Choroid plexus epithelial cell (primary cell): ENCODE measurements at regions not wholly inside any gene's neighbourhood (a gene's known extent, or its start where the extent isn't known, plus 50 kb on each side); places are given as distances from the start of the nearest gene placed in this dataset.

Experiments used
- DNase-seq: peaks from one replicate; pipeline ENCODE4 v3.0.0-alpha.2; 2010; ENCODE audit warnings: low read depth
- H3K4me3 ChIP-seq: 2 replicates; pipeline ENCODE4 v1.5.1; 2011; ENCODE audit warnings: low read depth, mild to moderate bottlenecking, control low read depth, low read length, moderate library complexity
- CTCF ChIP-seq: conservative IDR thresholded peaks from 2 replicates; pipeline ENCODE4 v1.5.1; 2011; ENCODE audit warnings: low read depth, mild to moderate bottlenecking, control low read depth, inconsistent platforms, low read length, moderate library complexity

GRCh38 chr6:167764713-167765479, 61.8 kb upstream of the AFDN start:
- no peak for TF ChIP-seq CTCF
- no peak for DNase-seq
- H3K4me3 ChIP-seq, result no peak overlapping the region

- TF ChIP-seq CTCF, result no peak
- H3K4me3 ChIP-seq, result no peak overlapping the region
- no peak for DNase-seq
Measured at GRCh38 chr6:167766986-167767714, 59.6 kb upstream of the AFDN start.

GRCh38 chr6:167767715-167768107, 59.0 kb upstream of the AFDN start:
- no peak overlapping the region for H3K4me3 ChIP-seq
- DNase-seq, result no peak
- TF ChIP-seq CTCF, result no peak

GRCh38 chr6:167768471-167769215, 58.1 kb upstream of the AFDN start:
- no peak for DNase-seq
- TF ChIP-seq CTCF, result no peak
- no peak overlapping the region for H3K4me3 ChIP-seq

GRCh38 chr6:167769408-167770190, 57.1 kb upstream of the AFDN start:
- no peak for TF ChIP-seq CTCF
- H3K4me3 ChIP-seq, result no peak overlapping the region
- DNase-seq, result no peak

GRCh38 chr6:167770291-167770955, 56.3 kb upstream of the AFDN start:
- no peak for TF ChIP-seq CTCF
- DNase-seq, result no peak

More at GRCh38 chr6:167770291-167770955, 56.3 kb upstream of the AFDN start:
- no peak overlapping the region for H3K4me3 ChIP-seq
